NCI-H1436 (cell line): ENCODE measurements at regions not wholly inside any gene's neighbourhood (a gene's known extent, or its start where the extent isn't known, plus 50 kb on each side); places are given as distances from the start of the nearest gene placed in this dataset.

Experiments used
- DNase-seq: peaks from one replicate; lab custom pipeline; 2025; lab: John Stamatoyannopoulos, UW

DNA sequence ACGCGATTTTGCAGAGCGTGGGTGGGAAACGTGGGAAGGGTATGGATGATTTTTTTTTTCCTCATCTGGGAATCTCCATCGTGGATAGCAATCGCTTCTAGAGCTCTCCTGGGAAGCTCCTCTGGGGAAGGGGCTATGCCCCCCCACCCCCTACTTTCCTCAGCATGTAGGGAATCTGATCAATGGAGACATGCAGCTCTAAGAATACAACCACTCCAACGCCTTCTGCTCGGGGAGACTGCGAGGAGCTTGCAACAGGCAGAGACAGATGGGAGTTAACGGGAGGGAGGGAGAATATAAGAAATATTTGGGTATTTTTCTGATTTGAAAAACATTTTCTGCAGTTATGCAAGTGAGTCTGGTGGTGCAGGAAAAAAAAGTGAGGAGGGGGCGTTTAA, 104.6 kb upstream of the HSD17B12 start:
- no peak for DNase-seq

DNA sequence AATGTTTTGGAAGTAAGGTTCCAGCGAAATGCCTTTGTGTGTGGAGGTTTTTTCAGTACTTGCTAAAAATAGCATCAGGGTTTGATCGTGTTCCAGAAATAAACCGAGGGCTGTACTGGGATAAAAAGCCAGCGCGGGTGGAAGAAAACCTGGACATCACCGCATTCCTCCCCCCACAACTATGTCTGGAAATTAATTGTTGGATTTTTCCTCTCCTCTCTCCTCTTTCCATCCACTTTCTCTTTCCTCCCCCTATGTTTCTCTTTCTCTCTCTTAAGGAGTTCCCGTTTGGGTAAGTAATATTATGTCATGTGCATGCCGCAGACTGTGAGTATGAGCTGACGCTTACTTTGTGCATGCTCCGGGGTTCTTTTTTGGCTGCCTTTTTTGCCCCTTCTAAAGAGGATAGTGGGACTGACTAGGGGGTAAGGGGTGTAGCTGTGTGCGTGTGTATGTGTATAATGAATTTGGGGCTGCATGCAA, 104.2 kb upstream of the HSD17B12 start:
- no peak for DNase-seq

DNA sequence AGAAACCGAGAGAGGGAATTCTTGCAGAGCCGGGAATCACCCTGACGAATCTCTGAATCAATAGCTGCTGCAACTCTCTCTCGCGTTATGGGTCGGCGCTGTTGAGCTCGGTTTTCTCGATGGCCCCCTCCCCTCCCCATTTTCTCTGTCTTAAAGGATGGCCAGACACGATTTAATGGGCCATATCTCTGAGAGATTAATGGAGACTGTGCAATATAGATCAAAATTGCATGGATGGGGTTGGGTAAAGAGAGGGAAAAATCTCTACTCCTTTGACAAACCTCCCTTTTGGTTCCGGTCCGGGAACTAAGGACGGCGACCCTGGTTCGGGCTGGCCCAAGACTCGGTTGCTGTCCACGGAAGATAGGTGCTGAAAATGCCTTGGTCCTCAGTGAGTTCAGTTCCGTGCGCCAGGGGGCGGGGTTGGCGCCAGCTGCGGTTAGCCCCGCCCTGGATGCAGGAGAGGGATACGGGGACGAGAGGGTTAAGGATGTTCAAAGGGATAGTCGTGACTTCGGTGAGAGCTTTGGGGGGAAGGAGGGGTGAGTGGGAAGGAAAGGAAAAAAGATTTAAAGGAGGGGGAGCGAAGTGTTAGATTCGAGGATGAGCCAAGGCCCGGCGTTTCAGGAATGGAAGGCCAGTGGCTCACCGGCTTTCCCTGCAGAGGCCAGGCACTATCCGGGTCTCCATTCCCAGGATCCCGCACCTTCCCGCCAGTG, 103.6 kb upstream of the HSD17B12 start:
- no peak for DNase-seq

DNA sequence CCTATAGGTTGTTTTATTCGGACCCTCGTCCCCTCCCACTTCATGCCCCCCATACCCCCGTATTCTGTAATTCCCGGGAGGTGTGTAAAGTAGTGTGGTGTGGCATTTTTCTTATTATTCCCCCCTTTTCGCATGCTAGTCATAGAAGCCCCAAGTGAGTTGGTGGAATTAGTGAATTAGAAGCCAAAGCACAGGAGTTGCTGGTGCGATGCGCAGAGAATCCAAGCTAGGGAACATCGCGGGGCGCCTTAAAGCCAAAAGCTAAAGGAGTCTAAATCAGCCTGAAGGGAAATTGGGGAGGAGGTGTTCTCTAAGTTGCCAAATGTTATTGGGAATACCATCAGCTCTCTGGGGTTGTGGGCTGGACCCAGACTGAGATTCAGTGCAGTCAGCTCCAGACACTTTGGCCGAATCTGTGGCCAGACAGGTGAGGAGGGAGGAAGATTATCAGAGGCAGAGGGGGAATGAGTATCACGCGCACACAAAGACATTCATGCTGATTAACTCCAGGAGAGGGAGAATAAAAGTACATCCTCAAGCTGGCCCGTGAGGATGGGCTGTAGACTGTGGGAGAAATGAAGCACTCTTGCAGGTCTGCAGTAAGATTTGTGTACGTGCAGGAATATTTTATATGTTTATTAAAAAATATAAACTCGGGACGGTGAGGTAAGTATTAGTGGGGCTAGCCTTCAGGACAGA, 102.8 kb upstream of the HSD17B12 start:
- no peak for DNase-seq

DNA sequence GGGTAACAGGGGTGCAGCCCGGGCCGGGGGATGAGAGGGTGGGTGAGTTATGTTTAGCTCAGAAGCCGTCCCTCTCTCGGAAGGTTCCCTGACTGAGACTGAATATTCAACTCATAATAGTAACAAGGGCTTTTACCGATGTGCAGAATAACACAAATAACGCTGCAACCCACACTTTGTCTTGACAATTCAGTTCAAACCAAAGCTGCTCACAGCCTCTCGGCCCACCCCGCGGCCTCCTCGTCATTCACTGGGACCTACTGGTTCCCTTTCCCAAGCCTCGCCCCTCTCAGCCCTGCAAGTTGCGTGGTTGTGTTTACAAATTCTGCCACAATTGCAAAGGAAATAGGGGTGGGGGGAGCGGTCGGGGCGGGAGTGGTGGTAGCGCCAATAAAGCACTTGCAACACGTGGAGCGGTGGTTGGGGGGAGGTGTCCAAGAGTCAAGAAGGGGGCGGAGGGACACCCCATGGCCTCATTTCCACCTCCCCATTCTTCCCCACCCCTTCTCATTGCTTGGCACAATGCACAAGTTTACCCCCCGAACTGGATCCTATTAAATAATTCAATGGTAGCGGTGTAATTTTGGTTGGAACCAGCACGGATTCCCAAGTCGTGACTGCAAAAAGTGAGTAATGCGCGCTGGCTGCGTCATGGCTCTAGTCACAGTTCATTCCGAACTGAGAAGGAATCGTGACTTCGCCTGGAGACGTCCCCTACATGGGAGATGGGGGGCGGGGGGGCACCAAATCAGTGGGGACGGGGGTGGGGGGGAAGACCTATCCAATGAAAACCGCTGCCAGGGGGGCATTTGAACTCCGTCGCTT, 102.0 kb upstream of the HSD17B12 start:
- no peak for DNase-seq

DNA sequence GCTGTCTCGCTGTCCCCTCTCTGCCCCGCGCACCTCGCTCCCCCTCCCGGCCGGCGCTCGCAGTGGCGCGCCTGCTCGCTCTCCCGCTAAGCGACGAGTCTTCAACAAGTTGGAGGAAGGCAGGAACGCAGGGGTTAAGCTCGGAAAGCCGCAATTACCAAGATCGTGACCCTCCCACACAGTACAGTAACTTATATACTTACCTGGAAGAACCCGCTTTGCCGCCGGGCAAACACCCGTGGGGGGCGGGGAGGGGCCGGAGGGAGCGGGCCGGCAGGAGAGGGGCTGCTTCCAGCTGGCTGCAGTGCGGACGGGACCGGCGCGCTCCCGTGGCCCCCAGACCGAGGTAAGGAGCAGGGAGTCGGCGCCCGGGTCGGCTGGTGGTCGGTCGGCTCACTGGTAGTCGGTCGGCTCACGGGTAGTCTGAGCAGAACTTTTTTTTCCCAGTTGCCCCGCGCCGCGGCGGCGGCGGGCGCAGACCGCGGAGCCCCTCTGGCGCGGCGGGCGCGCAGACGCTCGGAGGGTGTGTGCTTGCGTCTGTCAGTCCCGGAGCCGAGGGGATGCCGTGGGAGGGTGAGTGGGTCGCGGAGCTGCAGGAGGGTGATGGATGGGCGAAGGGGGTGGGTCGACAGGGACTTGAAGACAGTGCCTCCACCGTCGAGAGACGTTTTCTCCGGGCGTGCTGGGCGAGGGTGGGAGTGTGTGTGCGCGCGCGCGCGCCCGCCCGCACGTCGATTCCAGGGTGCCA, 101.2 kb upstream of the HSD17B12 start:
- no peak for DNase-seq

DNA sequence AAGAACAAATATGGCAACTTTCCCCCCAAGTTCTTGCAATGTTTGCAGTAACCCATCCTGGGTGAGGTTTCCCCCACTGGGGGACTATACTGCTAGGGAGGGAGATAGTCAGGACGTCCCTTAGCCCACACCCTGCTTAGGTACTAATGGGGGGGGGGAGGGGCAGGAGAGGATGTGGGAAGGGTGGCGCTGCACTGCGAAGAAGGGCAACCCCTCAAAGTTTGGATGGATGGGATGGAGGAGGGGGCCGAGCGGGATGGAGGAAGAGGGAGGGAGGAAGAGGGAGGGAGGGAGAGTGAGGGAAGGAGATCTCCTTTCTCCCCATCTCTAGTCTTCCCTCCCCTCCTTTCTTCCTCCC, 100.6 kb upstream of the HSD17B12 start:
- no peak for DNase-seq

DNA sequence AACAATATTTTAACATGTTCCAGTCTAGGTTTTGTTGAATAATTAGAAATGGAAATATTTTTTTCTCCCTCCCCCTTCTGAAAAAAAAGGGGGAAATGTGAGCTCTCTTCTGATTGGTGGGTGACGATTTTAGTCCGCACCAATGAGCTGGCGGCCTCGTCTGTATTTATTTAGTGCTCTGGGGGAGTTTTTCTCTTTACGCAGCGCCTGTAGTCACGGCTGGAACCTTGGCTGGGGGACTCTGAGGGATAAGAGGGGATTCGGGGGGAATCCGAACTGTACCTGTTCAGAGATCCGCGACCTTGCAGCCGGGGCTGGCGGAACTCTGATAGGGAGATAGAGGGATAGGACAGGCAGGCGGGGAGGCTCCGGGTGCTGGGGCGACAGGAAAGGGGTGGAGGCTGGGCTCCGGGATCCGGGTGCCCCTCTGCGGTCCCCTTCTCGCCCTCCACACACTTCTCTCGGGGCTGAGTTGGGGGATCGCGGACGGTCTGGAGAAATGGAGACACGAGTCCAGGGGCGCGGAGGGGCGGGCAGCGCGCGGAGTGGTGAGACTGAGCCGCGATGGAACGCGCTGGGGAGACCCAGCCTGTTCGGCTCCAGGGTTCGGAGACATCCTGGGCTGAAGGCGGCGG, 99.7 kb upstream of the HSD17B12 start:
- DNase-seq: no peak

DNA sequence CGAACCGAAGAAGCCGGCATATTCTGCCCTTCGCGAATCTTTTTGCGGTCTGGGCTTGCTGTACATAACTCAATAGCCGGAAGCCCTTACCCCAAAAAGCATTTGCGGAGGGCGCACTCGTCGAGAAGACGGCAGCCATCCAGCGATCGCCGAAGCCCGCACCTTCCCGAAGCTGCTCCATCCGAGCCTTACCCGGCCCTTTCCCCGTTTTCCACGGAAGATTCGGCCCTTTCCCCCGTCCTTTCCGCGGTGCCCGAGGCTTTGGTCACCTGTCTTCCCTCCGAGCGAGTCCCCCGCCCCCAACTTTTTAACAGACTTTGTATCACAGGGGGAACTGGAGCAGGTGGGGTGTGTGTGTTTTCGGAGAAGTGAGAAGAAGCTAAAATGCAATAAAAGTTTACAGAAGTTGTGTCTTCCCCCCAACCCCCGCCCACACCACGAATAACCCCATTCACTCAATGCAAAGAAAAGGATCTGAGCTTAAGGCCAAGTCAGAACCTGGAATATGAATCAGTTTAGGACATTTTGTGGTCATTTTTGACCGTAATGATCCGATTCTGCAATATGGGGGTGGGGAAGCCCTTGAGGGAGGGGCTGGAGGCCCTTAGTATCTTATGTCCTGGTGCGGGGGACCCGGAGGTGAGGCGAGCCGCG, 99.0 kb upstream of the HSD17B12 start:
- DNase-seq: no peak

DNA sequence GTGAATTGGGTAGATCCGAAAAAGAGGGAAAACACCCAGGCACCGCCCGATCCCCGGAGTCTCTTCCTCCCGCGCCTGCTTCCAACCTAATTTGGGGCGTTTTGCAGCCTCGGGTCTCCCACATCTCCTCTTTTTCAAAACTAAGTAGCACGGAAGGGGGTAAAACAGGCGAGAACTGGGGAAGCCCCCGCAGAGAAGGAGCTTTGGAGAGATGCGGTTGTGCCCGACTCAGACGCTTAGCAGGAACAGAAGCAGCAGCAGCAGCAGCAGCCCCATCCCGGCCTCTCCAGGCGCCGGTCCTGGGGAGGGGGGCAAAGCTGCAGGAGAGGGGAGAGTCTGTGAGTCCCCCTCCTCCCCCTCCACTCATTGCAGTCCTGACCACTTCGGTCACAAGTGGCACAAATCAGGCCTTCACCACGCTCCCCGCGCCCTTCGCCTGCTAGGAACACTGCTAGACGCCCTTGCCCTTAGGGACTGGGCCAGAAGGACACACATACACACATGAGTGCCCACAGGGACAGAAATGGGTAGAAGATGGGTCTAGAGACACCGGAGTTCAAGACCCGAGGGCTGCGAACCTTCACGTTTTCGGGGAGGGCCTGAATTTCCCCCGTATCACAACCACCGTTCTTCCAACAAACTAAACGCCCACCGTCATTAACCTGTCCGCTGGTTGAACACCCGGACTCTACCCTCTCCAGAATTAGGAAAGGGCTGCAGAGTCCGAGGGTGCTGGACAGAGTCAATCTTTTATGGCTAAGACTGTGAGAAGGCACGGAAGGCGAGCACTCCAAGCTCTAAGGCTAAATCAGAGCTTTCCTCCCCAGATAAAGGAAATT, 98.3 kb upstream of the HSD17B12 start:
- no peak for DNase-seq

DNA sequence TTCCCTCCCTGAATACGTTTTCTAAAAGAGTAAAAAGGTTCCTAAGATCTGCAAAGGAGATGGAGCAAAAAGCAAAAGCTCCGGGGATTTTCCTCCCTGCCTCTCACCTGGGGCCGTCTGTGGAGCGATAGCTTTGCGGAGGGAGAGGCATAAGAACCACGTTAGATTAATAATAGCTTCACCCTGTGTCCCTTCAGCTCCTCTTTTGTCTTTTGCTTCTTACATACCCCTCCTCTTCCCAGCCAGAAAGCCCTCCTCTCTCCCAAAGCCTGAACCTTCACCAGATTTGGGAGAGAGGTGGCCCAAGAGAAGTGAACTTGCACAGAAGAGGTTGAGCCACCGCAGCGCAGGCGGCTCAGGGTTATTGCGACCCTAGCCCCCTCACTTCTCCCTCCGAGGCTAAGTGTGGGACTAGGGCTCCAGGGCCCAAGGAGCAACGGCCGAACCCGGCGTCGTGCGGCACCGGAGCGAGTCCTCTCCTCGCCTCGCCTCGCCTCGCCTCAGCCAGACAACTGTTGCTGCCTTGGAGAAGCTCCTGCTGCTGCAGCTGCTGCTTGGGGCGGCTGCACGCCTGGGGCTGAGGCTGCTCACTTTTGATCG, 97.6 kb upstream of the HSD17B12 start:
- no peak for DNase-seq

DNA sequence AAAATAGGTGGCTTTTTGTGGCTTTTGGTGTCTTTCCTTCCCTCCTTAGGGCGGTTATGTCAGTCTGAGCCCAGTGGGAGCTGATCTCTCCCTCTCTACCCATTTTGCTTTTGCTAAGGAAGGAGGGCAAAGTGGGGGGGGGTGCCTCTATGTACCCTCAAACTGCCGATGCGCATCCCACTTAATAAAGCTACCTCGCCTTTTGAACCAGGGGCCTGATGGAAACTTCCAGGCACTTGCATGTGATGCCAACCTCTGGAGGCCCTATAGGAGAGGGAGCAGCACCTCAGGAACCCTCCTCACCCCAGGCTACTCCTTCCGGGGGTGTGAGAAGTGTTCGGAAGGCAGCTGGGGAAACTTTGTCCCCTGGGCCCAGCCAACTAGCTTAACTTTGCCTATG, 97.0 kb upstream of the HSD17B12 start:
- no peak for DNase-seq

DNA sequence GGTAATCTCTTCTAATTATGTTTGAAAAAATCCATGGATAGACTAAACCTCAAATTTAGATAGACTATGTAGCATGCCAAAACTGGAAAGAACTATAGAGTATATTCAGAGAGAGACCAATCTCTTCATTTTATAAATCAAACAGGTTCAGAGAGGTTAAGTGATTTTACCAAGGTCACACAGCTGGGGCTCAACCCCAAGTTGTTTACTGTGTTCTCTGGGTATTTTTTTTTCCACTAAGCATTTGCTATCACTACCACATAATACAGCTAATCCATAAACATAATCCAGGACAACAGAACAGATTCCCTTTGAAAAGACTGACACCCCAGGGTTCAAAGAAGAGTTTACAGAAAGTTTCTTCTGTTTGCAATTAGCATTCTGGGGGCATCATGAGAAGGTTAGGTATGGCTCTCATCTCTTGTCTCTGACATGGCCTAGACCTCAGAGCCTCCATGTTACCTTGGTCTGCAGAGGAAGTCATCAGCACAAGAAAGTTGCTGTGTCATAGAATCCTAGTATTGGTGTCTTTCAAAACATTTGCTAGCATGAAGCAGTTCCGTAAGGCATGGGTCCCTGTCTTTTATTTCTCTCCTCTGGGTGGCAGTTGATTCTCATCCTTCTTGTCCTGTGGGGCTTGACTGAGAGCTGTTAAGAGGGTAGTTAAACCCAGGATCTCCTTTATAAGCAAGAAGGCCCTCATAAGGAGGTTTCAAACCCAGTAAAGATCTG, 94.5 kb upstream of the HSD17B12 start:
- DNase-seq: no peak

DNA sequence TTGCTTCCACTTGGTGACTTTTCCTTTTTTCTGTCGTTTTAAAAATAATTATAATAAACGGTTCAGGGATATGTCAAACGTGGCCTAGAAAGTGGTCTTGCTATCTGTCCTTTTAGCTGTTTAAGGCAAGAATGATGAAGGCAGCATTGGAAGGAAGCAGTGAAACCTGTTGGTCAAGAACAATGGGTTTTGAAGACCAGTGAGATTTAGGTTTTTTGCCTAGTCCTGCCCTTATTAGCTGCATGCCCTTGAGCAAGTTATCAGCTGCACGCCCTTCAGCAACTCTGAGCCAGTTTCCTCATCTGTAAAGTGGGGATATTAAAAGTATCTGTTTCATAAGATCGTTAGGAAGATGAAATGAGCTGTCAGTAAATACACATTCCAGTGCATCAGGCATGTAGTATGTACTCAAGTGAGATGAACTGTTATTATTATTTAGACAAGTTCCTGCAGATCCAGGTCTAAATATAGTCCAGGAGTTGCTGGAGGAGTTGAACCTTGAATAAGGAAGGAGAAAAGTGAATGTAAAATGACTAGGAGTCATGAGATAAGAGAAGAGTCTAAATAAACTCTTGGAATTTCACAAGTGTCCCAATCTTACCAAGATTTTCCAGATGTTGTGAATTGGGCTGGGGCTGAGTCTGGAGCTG, 90.8 kb upstream of the HSD17B12 start:
- DNase-seq: no peak

DNA sequence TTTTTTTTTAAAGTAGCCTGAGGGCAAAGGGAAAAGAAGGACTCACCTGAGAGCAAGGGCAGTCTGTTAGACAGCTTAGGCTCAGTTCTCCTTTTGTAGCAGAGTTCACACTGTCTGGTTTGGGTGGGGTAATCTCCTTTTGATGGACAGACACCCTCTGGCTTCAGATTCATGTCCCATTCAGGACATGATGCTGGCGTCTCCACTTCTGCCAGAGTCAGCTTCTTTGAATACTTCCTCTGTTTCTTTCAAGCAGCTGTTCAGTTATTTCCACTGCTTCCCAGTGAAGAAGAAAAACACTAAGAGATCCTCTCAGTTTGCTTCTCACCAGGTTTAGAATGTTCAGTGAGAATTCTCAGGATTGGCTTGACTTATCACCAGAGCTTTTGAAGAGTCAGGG, 79.0 kb upstream of the HSD17B12 start:
- DNase-seq: no peak

DNA sequence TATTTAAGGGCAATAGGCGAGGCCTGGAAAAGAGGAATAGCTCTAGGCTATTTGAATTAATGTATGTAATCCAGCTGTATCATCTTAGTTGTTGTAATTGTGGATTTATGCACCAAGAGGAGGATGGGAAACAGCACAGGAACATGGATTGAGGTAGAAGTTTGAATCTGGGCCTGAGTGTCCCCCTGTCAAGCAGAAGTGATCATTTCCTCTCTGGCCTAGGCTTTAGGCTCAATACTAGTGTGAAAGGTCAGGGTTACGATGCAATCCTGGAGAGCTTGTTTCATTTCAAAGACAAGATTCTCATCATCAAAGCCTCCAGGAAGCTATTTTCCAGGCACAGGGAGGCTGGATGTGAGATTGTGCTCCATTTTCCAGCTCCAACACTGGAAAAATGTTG, 77.9 kb upstream of the HSD17B12 start:
- DNase-seq: no peak

DNA sequence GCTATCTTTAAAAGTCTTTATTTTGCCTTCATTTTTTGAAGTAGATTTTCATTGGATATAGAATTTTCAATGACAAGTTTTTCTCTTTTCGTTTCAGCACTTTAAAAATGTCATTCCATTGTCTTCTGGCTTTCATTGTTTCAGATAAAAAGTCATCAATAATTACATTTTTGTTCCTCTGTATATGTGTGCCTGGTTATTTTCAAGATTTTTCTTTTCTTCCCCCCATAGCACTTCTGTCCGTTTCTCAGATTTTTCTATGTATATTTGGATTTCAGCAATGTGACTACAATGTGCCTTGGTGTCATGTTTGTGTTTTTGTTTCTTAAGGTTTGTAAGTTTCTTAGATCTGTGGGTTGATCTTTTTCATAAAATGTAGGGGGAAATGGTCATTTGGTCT, 66.3 kb upstream of the HSD17B12 start:
- DNase-seq: no peak

DNA sequence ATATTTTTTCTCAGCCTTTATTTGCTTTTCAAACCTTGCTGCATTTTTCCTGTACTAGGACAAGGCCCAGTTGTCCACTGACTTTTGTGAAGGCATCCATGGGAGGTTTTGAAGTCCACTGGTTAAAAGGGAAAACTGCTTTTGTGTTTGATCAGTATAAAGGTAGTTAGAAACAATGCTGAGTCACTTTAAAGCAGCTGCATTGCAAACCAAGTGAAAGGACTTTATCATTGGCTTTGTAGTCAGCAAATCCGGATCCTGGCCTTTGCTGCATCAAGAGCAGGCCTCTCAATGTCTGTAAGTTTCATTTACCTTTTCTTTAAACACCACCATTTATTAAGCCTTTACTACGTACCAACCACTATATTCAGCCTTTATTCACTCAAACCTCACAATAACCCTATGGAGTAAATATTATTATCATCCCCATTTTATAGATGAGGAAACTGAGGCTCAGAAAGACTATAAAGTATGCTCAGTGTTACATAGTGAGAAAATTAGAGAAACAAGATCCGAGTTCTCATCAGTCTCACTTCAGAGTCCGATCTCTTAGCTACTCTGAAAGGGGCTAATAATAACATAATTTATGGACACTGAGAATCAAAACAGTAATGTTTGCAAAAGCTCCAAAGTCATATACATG, 60.6 kb upstream of the HSD17B12 start:
- no peak for DNase-seq
